ENCODE measurements at regions not wholly inside any gene's neighbourhood (a gene's known extent, or its start where the extent isn't known, plus 50 kb on each side); places are given as distances from the start of the nearest gene placed in this dataset.

DNA sequence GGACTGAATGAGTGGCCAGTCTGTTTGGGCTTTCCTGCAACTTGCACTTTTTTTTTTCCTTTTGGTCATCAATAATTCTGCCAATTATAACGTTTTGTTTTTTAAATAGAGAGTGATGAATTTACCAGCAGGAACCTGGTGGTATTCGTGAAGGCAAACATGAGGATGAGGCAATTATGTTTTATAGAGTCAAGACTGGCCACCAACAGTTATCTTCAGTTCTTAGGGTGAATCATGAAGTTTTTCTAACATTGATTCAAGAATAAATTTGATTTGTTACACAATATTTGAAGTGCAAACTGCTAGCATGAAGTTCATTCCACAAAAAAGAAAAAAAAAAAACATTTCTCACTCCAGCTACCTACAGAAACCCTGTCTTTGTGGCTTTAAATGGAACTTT, 244.5 kb downstream of the SPRY2 start:
- no peaks in the 10 kb centered on the region; the same call in 1 of the 2 replicates for H3K27me3 Mint-ChIP-seq (ENCODE audit: low read depth)
- ChIA-PET CTCF (no interaction called here), POLR2A (no interaction called here)
- no peak for ATAC-seq
- no peak for DNase-seq (ENCODE audit: low spot score)
- H3K4me1 Mint-ChIP-seq: peaks cover 23% of the 10 kb centered on the region
- H3K27ac Mint-ChIP-seq: peak overlapping the region; percentile 46
- H3K4me3 Mint-ChIP-seq: no peak overlapping the region
- TF ChIP-seq, protein P1, sequence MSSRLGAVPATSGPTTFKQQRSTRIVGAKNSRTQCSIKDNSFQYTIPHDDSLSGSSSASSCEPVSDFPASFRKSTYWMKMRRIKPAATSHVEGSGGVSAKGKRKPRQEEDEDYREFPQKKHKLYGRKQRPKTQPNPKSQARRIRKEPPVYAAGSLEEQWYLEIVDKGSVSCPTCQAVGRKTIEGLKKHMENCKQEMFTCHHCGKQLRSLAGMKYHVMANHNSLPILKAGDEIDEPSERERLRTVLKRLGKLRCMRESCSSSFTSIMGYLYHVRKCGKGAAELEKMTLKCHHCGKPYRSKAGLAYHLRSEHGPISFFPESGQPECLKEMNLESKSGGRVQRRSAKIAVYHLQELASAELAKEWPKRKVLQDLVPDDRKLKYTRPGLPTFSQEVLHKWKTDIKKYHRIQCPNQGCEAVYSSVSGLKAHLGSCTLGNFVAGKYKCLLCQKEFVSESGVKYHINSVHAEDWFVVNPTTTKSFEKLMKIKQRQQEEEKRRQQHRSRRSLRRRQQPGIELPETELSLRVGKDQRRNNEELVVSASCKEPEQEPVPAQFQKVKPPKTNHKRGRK (CRISPR knock-in tag; IDR thresholded peaks at IDR 0.05; ENCODE audit: borderline replicate concordance): no peak
- TF ChIP-seq TEAD1 (CRISPR knock-in tag; IDR thresholded peaks at IDR 0.05) (no peak), TP53 (CRISPR knock-in tag; IDR thresholded peaks at IDR 0.05) (no peak), EMX1 (CRISPR knock-in tag; IDR thresholded peaks at IDR 0.05) (no peak), ZNF317 (CRISPR knock-in tag; IDR thresholded peaks at IDR 0.05; ENCODE audit: borderline replicate concordance, low read depth) (no peak)
- TF ChIP-seq, protein P2, sequence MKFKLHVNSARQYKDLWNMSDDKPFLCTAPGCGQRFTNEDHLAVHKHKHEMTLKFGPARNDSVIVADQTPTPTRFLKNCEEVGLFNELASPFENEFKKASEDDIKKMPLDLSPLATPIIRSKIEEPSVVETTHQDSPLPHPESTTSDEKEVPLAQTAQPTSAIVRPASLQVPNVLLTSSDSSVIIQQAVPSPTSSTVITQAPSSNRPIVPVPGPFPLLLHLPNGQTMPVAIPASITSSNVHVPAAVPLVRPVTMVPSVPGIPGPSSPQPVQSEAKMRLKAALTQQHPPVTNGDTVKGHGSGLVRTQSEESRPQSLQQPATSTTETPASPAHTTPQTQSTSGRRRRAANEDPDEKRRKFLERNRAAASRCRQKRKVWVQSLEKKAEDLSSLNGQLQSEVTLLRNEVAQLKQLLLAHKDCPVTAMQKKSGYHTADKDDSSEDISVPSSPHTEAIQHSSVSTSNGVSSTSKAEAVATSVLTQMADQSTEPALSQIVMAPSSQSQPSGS (CRISPR knock-in tag; IDR thresholded peaks at IDR 0.05; ENCODE audit: borderline replicate concordance, low read depth): no peak
- TF ChIP-seq, protein P3, sequence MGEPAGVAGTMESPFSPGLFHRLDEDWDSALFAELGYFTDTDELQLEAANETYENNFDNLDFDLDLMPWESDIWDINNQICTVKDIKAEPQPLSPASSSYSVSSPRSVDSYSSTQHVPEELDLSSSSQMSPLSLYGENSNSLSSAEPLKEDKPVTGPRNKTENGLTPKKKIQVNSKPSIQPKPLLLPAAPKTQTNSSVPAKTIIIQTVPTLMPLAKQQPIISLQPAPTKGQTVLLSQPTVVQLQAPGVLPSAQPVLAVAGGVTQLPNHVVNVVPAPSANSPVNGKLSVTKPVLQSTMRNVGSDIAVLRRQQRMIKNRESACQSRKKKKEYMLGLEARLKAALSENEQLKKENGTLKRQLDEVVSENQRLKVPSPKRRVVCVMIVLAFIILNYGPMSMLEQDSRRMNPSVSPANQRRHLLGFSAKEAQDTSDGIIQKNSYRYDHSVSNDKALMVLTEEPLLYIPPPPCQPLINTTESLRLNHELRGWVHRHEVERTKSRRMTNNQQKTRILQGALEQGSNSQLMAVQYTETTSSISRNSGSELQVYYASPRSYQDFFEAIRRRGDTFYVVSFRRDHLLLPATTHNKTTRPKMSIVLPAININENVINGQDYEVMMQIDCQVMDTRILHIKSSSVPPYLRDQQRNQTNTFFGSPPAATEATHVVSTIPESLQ (CRISPR knock-in tag; IDR thresholded peaks at IDR 0.05): no peak
- TF ChIP-seq, protein P4, sequence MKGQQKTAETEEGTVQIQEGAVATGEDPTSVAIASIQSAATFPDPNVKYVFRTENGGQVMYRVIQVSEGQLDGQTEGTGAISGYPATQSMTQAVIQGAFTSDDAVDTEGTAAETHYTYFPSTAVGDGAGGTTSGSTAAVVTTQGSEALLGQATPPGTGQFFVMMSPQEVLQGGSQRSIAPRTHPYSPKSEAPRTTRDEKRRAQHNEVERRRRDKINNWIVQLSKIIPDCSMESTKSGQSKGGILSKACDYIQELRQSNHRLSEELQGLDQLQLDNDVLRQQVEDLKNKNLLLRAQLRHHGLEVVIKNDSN (CRISPR knock-in tag; IDR thresholded peaks at IDR 0.05): no peak
- TF ChIP-seq, protein P5, sequence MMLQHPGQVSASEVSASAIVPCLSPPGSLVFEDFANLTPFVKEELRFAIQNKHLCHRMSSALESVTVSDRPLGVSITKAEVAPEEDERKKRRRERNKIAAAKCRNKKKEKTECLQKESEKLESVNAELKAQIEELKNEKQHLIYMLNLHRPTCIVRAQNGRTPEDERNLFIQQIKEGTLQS (CRISPR knock-in tag; conservative IDR thresholded peaks at IDR 0.05): no peak
- H3K36me3 Mint-ChIP-seq: no peaks in the 10 kb centered on the region
- peaks cover 15% of the 10 kb centered on the region for H3K9me3 Mint-ChIP-seq

DNA sequence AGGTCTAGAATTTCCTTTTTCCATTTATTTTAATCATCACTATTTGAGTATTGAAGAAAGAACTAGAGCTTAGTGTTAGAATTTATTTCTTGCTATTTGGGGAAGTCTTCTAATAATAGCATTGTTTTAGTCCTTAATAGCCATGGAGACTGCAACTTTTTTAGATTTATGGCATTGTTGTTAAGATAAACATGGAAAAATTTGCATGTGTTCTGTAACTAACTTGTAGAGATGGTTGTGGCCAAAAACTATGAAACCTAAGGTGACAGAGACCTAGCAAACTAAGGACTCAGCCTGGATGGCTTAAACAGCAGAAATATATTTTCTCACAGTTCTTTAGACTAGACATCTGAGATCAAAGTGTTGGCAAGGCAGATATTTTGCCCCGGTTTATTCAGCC, 246.4 kb downstream of the SPRY2 start:
- H3K4me1 Mint-ChIP-seq: peaks cover 23% of the 10 kb centered on the region
- TF ChIP-seq TCF7 (CRISPR knock-in tag; IDR thresholded peaks at IDR 0.05; ENCODE audit: low read depth) (no peak), PRRX2 (CRISPR knock-in tag; IDR thresholded peaks at IDR 0.05) (no peak), ZNF416 (CRISPR knock-in tag; IDR thresholded peaks at IDR 0.05) (no peak), ETV6 (CRISPR knock-in tag; IDR thresholded peaks at IDR 0.05) (no peak), OVOL2 (CRISPR knock-in tag; IDR thresholded peaks at IDR 0.05; ENCODE audit: borderline replicate concordance) (no peak), SMAD3 (CRISPR knock-in tag; IDR thresholded peaks at IDR 0.05; ENCODE audit: borderline replicate concordance) (no peak), ZNF317 (CRISPR knock-in tag; IDR thresholded peaks at IDR 0.05; ENCODE audit: borderline replicate concordance, low read depth) (no peak)
- TF ChIP-seq, protein P6, sequence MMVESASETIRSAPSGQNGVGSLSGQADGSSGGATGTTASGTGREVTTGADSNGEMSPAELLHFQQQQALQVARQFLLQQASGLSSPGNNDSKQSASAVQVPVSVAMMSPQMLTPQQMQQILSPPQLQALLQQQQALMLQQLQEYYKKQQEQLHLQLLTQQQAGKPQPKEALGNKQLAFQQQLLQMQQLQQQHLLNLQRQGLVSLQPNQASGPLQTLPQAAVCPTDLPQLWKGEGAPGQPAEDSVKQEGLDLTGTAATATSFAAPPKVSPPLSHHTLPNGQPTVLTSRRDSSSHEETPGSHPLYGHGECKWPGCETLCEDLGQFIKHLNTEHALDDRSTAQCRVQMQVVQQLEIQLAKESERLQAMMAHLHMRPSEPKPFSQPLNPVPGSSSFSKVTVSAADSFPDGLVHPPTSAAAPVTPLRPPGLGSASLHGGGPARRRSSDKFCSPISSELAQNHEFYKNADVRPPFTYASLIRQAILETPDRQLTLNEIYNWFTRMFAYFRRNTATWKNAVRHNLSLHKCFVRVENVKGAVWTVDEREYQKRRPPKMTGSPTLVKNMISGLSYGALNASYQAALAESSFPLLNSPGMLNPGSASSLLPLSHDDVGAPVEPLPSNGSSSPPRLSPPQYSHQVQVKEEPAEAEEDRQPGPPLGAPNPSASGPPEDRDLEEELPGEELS (CRISPR knock-in tag; IDR thresholded peaks at IDR 0.05): no peak
- TF ChIP-seq, protein P7, sequence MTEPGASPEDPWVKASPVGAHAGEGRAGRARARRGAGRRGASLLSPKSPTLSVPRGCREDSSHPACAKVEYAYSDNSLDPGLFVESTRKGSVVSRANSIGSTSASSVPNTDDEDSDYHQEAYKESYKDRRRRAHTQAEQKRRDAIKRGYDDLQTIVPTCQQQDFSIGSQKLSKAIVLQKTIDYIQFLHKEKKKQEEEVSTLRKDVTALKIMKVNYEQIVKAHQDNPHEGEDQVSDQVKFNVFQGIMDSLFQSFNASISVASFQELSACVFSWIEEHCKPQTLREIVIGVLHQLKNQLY (CRISPR knock-in tag; IDR thresholded peaks at IDR 0.05): no peak
- TF ChIP-seq, protein P8, sequence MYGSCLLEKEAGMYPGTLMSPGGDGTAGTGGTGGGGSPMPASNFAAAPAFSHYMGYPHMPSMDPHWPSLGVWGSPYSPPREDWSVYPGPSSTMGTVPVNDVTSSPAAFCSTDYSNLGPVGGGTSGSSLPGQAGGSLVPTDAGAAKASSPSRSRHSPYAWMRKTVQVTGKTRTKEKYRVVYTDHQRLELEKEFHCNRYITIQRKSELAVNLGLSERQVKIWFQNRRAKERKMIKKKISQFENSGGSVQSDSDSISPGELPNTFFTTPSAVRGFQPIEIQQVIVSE (CRISPR knock-in tag; IDR thresholded peaks at IDR 0.05; ENCODE audit: borderline replicate concordance): no peak
- TF ChIP-seq, protein P9, sequence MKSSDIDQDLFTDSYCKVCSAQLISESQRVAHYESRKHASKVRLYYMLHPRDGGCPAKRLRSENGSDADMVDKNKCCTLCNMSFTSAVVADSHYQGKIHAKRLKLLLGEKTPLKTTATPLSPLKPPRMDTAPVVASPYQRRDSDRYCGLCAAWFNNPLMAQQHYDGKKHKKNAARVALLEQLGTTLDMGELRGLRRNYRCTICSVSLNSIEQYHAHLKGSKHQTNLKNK (CRISPR knock-in tag; IDR thresholded peaks at IDR 0.05): no peak
- no peaks in the 10 kb centered on the region for H3K36me3 Mint-ChIP-seq
- ChIA-PET CTCF (no interaction called here), POLR2A (no interaction called here)
- peaks cover 15% of the 10 kb centered on the region for H3K9me3 Mint-ChIP-seq
- H3K27ac Mint-ChIP-seq: no peak overlapping the region
- ATAC-seq: no peak
- DNase-seq (ENCODE audit: low spot score): no peak
- H3K4me3 Mint-ChIP-seq: no peak overlapping the region
- no peaks in the 10 kb centered on the region; the same call in 1 of the 2 replicates for H3K27me3 Mint-ChIP-seq (ENCODE audit: low read depth)
